GM19023 (cell line): ENCODE measurements at regions not wholly inside any gene's neighbourhood (a gene's known extent, or its start where the extent isn't known, plus 50 kb on each side); places are given as distances from the start of the nearest gene placed in this dataset.

Experiments
- ATAC-seq: cut with Tn5 transposase; IDR thresholded peaks from one replicate; pipeline ENCODE4 v1.9.1; 2021; ENCODE audit warnings: mild to moderate bottlenecking, moderate library complexity; ENCODE audit not compliant: unreplicated experiment

GRCh38 chr9:115643948-115644727, 509.5 kb upstream of the PAPPA start:
- no peak for ATAC-seq

GRCh38 chr9:115649991-115650472, 503.6 kb upstream of the PAPPA start:
- ATAC-seq: no peak

GRCh38 chr9:115650768-115651167, 502.8 kb upstream of the PAPPA start:
- ATAC-seq: no peak

- ATAC-seq: no peak
These were observed 502.1 kb upstream of the PAPPA start for GRCh38 chr9:115651461-115651860.

- ATAC-seq: no peak
These were observed 500.4 kb upstream of the PAPPA start for GRCh38 chr9:115653171-115653606.

GRCh38 chr9:115657695-115658094, 495.9 kb upstream of the PAPPA start:
- no peak for ATAC-seq

- ATAC-seq: no peak
These were observed 488.1 kb upstream of the PAPPA start for GRCh38 chr9:115665519-115665918.

GRCh38 chr9:115668521-115668920, 485.1 kb upstream of the PAPPA start:
- ATAC-seq: no peak

GRCh38 chr9:115671236-115671962, 482.2 kb upstream of the PAPPA start:
- no peak for ATAC-seq

GRCh38 chr9:115671963-115672305, 481.7 kb upstream of the PAPPA start:
- no peak for ATAC-seq

- ATAC-seq: no peak
These were observed 480.9 kb upstream of the PAPPA start for GRCh38 chr9:115672477-115673316.

GRCh38 chr9:115673599-115673998, 480.0 kb upstream of the PAPPA start:
- ATAC-seq: no peak

GRCh38 chr9:115674091-115674490, 479.5 kb upstream of the PAPPA start:
- no peak for ATAC-seq

GRCh38 chr9:115675834-115676233, 477.8 kb upstream of the PAPPA start:
- ATAC-seq: no peak

GRCh38 chr9:115680231-115680630, 473.4 kb upstream of the PAPPA start:
- no peak for ATAC-seq

- no peak for ATAC-seq
These were observed 472.0 kb upstream of the PAPPA start for GRCh38 chr9:115681585-115681984.

GRCh38 chr9:115686069-115686468, 467.5 kb upstream of the PAPPA start:
- no peak for ATAC-seq

GRCh38 chr9:115687356-115687755, 466.2 kb upstream of the PAPPA start:
- ATAC-seq: no peak

GRCh38 chr9:115689331-115689730, 464.3 kb upstream of the PAPPA start:
- no peak for ATAC-seq

- ATAC-seq: no peak
These were observed 462.6 kb upstream of the PAPPA start for GRCh38 chr9:115690786-115691496.

- no peak for ATAC-seq
These were observed 461.9 kb upstream of the PAPPA start for GRCh38 chr9:115691693-115692092.
